ENCODE measurements at regions not wholly inside any gene's neighbourhood (a gene's known extent, or its start where the extent isn't known, plus 50 kb on each side); places are given as distances from the start of the nearest gene placed in this dataset.
"Not testable (repeated sequence)": the region's sequence is repeated elsewhere in the genome, so short reads cannot be mapped to it uniquely, and the experiment has no call there.

- no peak for DNase-seq (ENCODE audit: low read depth)
Observed at GRCh38 chr22:26922806-26923205, 265.4 kb downstream of the MIAT start.

DNA sequence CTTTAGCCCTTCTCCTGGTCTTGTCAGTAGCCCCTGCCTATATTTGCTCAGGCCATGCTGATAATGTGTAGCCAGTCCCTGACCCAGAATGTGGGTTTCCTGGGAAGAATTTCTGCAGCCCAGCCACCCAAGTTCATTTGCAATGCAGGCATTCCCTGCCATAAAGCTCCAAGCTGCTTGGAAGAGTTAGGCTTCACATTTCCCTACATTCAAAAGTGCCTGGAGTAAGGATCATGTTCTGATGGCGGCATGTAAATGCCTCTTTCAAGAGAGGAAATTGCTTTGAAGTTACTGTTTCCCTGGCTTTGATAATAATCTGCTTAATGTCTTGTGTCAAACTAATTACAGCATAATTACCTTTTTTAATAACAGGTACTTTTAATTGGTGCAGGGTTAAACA, 266.1 kb downstream of the MIAT start:
- DNase-seq (ENCODE audit: low read depth): no peak

DNA sequence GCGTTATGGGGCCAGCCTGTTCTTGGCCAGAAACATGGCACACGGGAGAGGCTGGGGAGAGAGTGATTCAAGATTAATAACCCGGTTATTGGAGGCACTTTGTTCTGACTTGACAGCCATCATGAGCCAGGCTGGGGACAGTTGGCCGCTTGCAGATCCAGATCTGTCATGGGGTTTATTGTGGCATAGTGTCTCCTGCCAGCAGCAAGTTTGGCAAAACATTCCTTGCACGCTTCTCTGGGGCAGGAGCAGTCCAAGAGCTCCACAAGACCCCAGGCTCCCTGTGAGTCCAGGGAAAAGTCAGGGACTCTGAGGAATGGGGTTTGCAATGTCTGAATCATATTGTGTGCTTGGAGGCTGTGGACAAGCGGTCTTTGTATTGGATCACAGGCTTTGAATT, 270.4 kb downstream of the MIAT start:
- no peak for DNase-seq (ENCODE audit: low read depth)

DNA sequence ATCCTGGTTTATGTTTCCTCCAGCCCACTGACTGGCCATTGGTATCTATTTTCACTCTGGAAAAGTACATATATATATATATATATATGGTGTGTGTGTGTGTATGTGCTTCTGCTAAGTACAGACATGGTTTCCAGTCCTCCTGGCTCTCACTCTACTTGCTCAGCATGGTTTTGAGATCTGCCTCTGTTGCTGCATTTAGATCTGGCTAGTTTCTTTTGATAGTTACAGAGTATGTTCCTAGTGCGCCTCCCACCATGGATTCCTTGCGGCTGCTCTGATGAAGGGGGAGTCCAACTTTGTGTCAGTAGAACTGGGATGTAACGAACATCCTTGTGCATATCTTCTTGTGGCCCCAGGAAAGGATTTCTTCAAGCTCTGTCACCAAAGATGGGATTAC, 274.1 kb downstream of the MIAT start:
- DNase-seq (ENCODE audit: low read depth): no peak

GRCh38 chr22:26933105-26933590, 275.8 kb downstream of the MIAT start:
- DNase-seq (ENCODE audit: low read depth): no peak

DNA sequence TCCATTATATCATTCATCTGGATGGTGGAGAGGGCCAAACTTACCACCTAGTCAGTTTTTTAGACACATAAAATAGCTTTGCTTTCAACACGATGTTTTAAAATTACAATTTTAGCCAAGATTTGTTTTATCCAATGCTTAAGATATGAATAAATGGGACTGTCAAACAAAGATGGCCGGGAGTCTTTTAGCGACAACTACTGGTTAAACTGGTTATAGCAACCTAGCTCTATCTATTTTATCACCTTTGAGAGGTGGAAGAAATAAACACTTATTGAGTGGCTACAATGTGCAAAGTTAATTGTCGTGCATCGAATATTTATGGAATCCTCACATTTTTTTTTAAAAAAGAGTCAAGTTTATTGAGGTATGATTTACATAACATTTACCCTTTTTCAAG, 279.8 kb downstream of the MIAT start:
- no peak for DNase-seq (ENCODE audit: low read depth)

GRCh38 chr22:26939466-26939865, 282.1 kb downstream of the MIAT start:
- DNase-seq (ENCODE audit: low read depth): no peak

DNA sequence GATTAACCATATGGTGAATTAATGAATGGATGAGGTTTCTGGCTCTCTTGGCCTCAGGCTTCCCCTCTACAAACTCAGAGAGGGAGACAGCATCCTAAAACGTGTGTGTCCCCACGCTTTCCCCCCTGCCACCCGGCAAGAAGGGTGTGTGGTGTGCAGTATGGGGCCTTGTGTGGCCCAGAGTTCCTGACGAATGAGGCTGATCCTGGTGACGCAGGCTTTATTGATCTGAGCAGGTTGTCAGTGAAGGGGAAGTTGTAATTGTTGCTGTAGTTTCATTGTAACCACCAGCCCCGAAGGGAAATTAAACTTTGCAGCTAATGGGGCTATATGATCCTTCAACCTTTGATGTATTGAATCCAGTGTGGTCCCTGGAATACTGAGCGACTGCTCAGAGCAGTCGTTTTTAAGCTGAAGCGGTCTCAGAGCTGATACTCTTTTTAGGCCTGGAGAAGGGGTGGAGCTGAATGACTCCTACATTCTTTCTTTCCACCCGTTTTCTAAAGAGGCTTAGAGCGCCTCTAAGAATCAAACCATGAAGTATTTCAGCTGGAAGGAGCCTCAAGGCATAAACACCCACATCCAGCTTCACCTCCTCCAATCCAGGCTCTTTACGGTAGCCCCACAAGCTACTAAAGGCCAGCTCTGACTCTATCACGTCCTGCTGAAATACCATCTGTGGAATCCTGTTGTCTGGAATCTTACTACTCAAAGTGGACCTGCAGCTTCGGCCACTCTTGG, 284.7 kb downstream of the MIAT start:
- no peak for DNase-seq (ENCODE audit: low read depth)

DNA sequence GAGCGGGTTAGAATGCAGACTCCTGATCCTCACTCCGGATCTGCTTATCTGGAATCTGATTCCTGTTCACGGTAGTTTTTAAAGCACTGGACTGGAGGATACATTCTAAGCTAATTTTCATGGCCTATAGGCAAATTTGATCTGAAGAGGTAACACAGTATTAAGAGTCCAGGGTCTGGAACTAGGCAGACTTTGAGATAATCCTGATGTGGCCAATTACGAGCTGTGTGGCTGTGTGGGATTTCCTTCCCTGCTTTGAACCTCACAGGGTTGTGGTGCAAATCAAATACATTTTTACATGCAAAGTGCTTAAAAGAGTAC, 285.2 kb downstream of the MIAT start:
- DNase-seq (ENCODE audit: low read depth): no peak

GRCh38 chr22:26945565-26945964, 288.2 kb downstream of the MIAT start:
- no peak for DNase-seq (ENCODE audit: low read depth)

- no peak for DNase-seq (ENCODE audit: low read depth)
Observed at GRCh38 chr22:26949193-26949592, 291.8 kb downstream of the MIAT start.

DNA sequence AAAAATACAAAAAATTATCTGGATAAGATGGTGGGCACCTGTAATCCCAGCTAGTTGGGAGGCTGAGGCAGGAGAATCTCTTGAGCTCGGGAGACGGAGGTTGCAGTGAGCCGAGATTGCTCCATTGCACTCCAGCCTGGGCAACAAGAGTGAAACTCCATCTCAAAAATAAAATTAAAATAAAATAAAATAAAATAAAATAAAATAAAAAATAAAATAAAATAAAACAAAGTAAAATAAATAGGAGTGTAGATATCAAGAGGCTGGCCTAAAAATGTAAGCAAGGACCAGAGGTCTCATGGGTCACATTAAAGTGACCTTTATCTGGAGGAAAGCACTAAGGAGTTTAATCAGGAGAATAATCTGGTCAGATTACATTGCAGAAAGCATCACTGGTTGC, 293.8 kb downstream of the MIAT start:
- DNase-seq (ENCODE audit: low read depth): not testable (repeated sequence)

GRCh38 chr22:26952004-26952403, 294.6 kb downstream of the MIAT start:
- no peak for DNase-seq (ENCODE audit: low read depth)

DNA sequence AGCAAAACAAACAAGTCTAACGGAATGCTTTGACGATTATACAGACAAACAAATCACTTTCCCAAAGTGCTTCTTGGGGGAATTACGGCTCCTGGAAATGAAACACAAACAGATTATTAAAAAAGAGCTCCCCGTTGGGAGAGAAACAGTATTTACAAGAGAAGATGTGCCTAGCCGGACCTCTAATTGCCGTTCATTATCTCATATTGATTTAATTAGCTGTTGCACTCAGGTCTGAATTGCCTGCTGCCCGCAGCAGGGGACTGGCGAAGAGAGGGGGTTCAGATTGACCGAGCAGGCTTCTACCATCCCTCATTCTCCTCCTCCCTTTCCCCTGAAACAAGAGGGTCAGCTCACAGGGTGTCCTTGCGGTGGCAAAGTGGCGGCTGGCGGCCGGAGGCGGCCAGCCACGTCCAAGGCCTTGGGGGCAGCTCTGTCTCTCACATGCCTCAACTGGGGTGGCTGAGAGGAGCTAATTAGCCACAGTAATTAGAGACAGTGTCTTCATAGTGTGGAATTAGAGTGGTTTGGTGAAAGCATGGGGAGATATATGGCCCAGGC, 295.1 kb downstream of the MIAT start:
- no peak for DNase-seq (ENCODE audit: low read depth)

- DNase-seq (ENCODE audit: low read depth): no peak
Observed at GRCh38 chr22:26953012-26953883, 295.9 kb downstream of the MIAT start.

DNA sequence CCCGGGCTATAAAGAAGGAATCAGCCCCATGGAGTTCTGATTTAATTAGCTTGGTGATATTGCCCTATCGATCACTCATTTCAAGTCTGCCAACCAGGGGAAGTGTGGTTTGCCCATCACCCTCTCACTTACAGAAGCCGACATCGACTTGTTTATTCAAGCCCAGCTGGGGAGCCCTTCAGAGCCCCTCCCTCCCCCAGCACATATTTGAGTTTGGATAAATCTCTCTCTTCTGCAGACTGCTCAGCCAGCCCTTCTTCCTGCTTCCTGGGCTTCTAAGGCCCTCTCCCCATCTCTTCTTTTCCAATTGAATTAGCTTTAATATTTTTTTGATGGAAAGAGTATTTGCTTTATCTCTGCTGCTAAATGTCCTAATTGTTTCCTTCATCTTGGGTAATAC, 299.0 kb downstream of the MIAT start:
- DNase-seq (ENCODE audit: low read depth): no peak

DNA sequence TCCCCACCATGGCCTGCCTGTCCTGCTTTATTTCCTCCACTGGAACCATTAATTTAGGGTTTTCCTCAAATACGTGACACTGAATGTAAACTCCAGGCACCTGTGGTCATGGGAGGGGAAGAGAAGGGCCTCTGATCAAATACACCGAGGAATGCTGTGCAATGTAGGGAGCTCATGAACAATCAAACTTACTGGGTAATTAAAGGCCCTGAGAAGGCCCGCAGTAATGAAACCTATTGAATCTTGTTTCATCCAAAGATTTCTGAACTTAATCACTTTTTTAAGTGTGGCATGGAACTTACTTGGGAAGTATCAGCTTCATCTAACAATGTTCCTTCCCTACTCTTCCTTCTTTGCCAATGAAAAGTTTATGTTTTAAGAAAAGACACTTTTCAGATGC, 299.8 kb downstream of the MIAT start:
- no peak for DNase-seq (ENCODE audit: low read depth)

DNA sequence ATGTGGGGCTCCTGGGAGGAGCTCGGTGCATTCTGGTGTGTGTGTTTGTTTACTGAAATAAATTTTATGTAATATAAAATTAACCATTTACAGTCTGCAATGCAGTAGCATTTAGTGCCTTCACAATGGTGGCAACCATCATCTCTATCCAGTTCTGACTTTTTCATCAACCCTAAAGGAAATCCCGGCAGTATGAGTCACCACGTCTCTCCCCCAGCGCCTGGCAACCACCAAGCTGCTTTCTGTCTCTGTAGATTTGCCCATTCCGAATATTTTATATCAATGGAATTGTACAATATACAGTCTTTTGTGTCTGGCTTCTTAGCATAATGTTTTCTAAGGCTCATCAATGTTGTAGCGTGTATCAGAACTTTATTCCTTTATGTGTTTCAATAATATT, 300.5 kb downstream of the MIAT start:
- no peak for DNase-seq (ENCODE audit: low read depth)

DNA sequence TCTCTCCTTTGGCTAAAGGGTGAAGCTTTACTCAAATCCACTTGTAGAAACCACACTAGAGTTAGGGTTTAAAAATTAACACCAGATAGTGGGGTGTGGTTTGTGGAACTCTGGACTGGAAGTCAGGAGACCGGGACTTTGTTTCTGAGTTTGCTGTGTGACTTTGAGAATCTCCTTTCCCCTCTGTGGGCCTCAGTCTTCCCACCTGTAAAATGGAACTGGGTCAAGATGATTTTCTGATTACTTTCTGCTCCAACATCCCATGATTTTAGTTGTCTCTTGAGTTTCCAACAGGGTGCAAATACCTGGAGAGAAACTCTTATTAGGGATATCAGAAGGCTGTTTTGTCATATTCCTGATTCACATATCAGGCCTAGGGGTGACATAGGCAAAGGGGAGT, 301.0 kb downstream of the MIAT start:
- DNase-seq (ENCODE audit: low read depth): no peak

- no peak for DNase-seq (ENCODE audit: low read depth)
Observed at GRCh38 chr22:26964642-26965041, 307.3 kb downstream of the MIAT start.

DNA sequence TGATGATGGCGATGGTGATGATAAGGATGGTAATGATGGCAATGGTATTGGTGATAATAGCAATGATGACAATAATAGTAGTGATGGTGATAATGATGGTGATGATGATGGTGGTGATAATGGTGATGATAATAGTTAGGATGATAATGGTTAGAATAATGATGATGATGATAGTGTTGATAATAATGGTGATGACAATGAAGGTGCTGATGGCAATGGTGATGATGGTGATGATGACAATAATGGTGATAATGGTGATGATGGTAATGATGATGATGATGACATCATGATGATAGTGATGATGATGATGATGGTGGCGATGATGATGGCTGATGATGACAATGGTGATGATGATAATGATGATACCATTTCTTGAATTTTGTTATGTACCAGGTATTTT, 309.9 kb downstream of the MIAT start:
- no peak for DNase-seq (ENCODE audit: low read depth)

DNA sequence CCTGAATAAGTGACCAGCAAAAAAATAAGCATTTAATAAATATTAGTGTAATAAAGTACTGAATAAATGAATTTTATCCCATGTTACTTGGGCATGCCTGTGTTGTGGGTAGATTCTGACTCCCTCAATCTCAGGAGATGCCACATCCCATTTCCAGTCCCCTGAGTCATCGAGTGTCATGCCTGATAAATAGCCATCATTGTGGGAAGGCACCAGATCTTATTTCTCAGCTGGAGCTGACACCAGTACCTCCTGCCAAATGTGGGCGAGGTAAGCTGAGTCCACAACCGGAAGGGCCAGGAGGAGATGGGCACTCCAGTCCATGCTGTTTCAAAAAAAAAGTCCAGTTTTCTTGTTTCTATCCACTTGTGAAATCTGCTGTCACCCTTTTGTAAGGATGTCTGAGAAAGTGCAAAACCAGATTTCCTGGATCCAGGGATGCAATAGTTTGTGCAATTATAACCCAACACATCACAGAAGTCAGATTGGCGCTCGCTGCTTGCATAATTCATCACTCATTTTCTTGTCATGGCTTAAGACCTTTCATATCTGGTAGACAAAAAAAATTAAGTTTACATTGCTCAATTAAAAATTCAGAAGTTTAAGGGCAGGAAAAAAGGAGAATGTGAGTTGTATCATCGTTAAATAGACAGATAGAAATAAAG, 311.6 kb downstream of the MIAT start:
- peak; percentile 19 for DNase-seq (ENCODE audit: low read depth)
